ENCODE measurements at regions not wholly inside any gene's neighbourhood (a gene's known extent, or its start where the extent isn't known, plus 50 kb on each side); places are given as distances from the start of the nearest gene placed in this dataset.

DNA sequence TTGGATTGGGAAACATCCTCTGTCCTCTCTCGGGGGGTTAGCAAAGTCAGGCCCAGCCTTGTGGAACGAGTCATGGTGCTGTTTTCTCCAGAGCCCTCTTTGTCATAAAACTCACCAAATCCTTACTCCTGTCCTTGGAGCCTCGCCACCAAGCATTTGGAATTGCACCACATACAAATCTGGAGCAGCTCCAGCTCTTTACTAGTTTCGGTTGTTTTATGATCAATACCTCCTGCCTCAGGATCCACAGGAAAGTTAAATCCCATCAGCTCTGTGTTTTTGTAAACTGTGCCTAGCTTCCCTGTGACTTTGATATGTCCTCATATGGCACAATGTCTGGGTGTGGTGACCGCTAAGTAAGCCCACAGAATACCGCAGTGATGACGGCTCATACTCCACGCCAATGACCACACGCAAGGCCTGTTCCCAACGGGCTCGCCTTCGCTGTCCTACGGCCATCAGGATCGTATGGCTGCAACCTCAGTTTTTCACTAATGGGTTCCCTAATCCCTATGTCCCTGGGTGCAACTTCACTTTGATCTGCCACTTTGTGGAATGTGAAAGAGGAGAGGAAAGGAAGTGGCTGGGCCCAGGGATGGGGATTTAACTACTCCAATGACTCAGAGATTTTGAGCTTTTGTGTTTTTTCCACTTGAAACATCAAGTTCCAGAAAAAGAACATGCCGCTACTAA lies 111.3 kb upstream of the FOXQ1 start:
- TF ChIP-seq EZH2phosphoT487 (IDR thresholded peaks at IDR 0.05) (no peak), EZH2 (IDR thresholded peaks at IDR 0.05) (no peak)
- TF ChIP-seq, protein P1, sequence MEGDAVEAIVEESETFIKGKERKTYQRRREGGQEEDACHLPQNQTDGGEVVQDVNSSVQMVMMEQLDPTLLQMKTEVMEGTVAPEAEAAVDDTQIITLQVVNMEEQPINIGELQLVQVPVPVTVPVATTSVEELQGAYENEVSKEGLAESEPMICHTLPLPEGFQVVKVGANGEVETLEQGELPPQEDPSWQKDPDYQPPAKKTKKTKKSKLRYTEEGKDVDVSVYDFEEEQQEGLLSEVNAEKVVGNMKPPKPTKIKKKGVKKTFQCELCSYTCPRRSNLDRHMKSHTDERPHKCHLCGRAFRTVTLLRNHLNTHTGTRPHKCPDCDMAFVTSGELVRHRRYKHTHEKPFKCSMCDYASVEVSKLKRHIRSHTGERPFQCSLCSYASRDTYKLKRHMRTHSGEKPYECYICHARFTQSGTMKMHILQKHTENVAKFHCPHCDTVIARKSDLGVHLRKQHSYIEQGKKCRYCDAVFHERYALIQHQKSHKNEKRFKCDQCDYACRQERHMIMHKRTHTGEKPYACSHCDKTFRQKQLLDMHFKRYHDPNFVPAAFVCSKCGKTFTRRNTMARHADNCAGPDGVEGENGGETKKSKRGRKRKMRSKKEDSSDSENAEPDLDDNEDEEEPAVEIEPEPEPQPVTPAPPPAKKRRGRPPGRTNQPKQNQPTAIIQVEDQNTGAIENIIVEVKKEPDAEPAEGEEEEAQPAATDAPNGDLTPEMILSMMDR (IDR thresholded peaks at IDR 0.05) = no peak
- Histone ChIP-seq H3K27me3 (no peaks in the 10 kb centered on the region), H3F3A (ENCODE audit: low read depth) (no peaks in the 10 kb centered on the region), H3K4me3 (no peak overlapping the region), H3K79me2 (ENCODE audit: low read depth) (no peaks in the 10 kb centered on the region), H3K9ac (no peak overlapping the region), H3K9me3 (ENCODE audit: low read depth) (peaks cover under 1% of the 10 kb centered on the region), H2AFZ (replicated peaks) (no peak overlapping the region), H3K4me1 (peaks cover 5% of the 10 kb centered on the region), H4K20me1 (ENCODE audit: low read depth) (no peaks in the 10 kb centered on the region), H3K36me3 (no peaks in the 10 kb centered on the region), H3K4me2 (no peak overlapping the region), H3K27ac (no peak overlapping the region)
- H3K36me3 Mint-ChIP-seq = no peaks in the 10 kb centered on the region
- no peaks in the 10 kb centered on the region for H3K9me3 Mint-ChIP-seq
- H3K4me1 Mint-ChIP-seq = peaks cover 23% of the 10 kb centered on the region
- H3K27me3 Mint-ChIP-seq (ENCODE audit: insufficient read depth, low read depth) = peaks cover 7% of the 10 kb centered on the region
- DNase-seq (ENCODE audit: low spot score) = no peak
- H3K27ac Mint-ChIP-seq = no peak overlapping the region
- H3K4me3 Mint-ChIP-seq = no peak overlapping the region

GRCh38 chr6:1200081-1200408 lies 111.9 kb upstream of the FOXQ1 start:
- no peak for DNase-seq (ENCODE audit: low spot score)
- Histone ChIP-seq H3K9me3 (ENCODE audit: low read depth) (peaks cover 5% of the 10 kb centered on the region), H2AFZ (replicated peaks) (no peak overlapping the region), H3K4me2 (no peak overlapping the region), H3F3A (ENCODE audit: low read depth) (no peaks in the 10 kb centered on the region), H3K4me3 (no peak overlapping the region), H3K27ac (no peak overlapping the region), H3K27me3 (no peaks in the 10 kb centered on the region), H3K9ac (no peak overlapping the region), H3K4me1 (peaks cover 5% of the 10 kb centered on the region), H4K20me1 (ENCODE audit: low read depth) (no peaks in the 10 kb centered on the region), H3K79me2 (ENCODE audit: low read depth) (no peaks in the 10 kb centered on the region), H3K36me3 (no peaks in the 10 kb centered on the region)
- no peak overlapping the region for H3K4me3 Mint-ChIP-seq
- TF ChIP-seq EZH2phosphoT487 (IDR thresholded peaks at IDR 0.05) (no peak), EZH2 (IDR thresholded peaks at IDR 0.05) (no peak)
- TF ChIP-seq, protein P1 (IDR thresholded peaks at IDR 0.05) = no peak
- H3K27ac Mint-ChIP-seq = no peak overlapping the region
- peaks cover 23% of the 10 kb centered on the region for H3K4me1 Mint-ChIP-seq
- peaks cover 7% of the 10 kb centered on the region for H3K27me3 Mint-ChIP-seq (ENCODE audit: insufficient read depth, low read depth)
- H3K36me3 Mint-ChIP-seq = no peaks in the 10 kb centered on the region
- no peaks in the 10 kb centered on the region for H3K9me3 Mint-ChIP-seq

GRCh38 chr6:1197309-1197708 lies 114.6 kb upstream of the FOXQ1 start:
- Histone ChIP-seq H3K9me3 (ENCODE audit: low read depth) (peaks cover 5% of the 10 kb centered on the region), H3K4me3 (no peak overlapping the region)
- H3K27ac Mint-ChIP-seq = no peak overlapping the region

More at GRCh38 chr6:1197309-1197708, 114.6 kb upstream of the FOXQ1 start:
- DNase-seq (ENCODE audit: low spot score) = no peak
- no peaks in the 10 kb centered on the region for H3K79me2 ChIP-seq (ENCODE audit: low read depth)
- TF ChIP-seq, protein P1 (IDR thresholded peaks at IDR 0.05) = no peak
- TF ChIP-seq EZH2 (IDR thresholded peaks at IDR 0.05) (no peak), EZH2phosphoT487 (IDR thresholded peaks at IDR 0.05) (no peak)
- H3K27ac ChIP-seq = no peak overlapping the region
- no peak overlapping the region for H3K4me3 Mint-ChIP-seq
- H3K36me3 ChIP-seq = no peaks in the 10 kb centered on the region
- H3K9ac ChIP-seq = no peak overlapping the region
- H3F3A ChIP-seq (ENCODE audit: low read depth) = no peaks in the 10 kb centered on the region
- H3K27me3 Mint-ChIP-seq (ENCODE audit: insufficient read depth, low read depth) = peaks cover 5% of the 10 kb centered on the region
- no peak overlapping the region for H2AFZ ChIP-seq (replicated peaks)
- H3K4me1 Mint-ChIP-seq = peaks cover 16% of the 10 kb centered on the region
- H4K20me1 ChIP-seq (ENCODE audit: low read depth) = no peaks in the 10 kb centered on the region
- H3K4me2 ChIP-seq = no peak overlapping the region
- peaks cover 4% of the 10 kb centered on the region for H3K9me3 Mint-ChIP-seq
- H3K27me3 ChIP-seq = no peaks in the 10 kb centered on the region
- H3K4me1 ChIP-seq = peaks cover 5% of the 10 kb centered on the region
- H3K36me3 Mint-ChIP-seq = no peaks in the 10 kb centered on the region
